ENCODE measurements at regions not wholly inside any gene's neighbourhood (a gene's known extent, or its start where the extent isn't known, plus 50 kb on each side); places are given as distances from the start of the nearest gene placed in this dataset.

DNA sequence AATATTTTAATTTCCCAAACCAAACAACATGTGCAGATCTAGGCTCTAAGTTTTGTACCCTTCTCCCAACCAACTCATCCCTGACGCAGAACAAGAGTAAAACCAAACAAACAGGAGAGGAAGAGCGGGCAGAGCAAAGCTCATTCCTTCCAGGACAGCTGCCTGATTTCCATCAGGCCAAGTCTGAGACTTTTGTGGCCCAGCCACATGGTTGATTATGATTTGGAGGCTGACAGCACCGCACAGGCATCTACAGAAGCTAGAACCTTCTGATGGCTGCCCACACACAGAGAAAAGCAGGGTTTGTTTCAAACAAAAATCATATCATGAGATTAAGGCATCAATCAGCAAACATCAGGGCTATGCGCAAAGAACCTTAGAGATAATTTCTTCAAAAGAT lies 262.6 kb downstream of the TNS1 start:
- Histone ChIP-seq H3K36me3 (replicated peaks in 1 of 2; ENCODE audit: control insufficient read depth in 1 of 2, insufficient read depth in 2 of 2, low read length in 2 of 2) (no peaks in the 10 kb centered on the region), H3K27me3 (ENCODE audit: control insufficient read depth in 2 of 2, insufficient read depth in 2 of 2, low read length in 2 of 2) (no peaks in the 10 kb centered on the region), H3K9me3 (replicated peaks in 1 of 2; ENCODE audit: control insufficient read depth in 1 of 2, insufficient read depth in 1 of 2, low read length in 2 of 2) (no peaks in the 10 kb centered on the region), H4K20me1 (ENCODE audit: insufficient read depth, low read length) (no peaks in the 10 kb centered on the region), H2AFZ (ENCODE audit: insufficient read depth, low read depth, low read length, poor library complexity, severe bottlenecking) (no peak overlapping the region), H3K27ac (ENCODE audit: low read depth in 1 of 2, low read length in 2 of 2) (no peak overlapping the region), H3K79me2 (ENCODE audit: insufficient read depth, low read length) (no peaks in the 10 kb centered on the region), H3K4me2 (replicated peaks; ENCODE audit: extremely low read depth, low read length, poor library complexity, severe bottlenecking) (no peak overlapping the region), H3K4me1 (ENCODE audit: control insufficient read depth in 1 of 2, insufficient read depth in 2 of 2, low read length in 2 of 2) (peaks cover 11% of the 10 kb centered on the region in 2 donors), H3K4me3 (replicated peaks in 1 of 3; ENCODE audit: low read depth in 2 of 3, low read length in 3 of 3) (no peak overlapping the region), H3K9ac (ENCODE audit: insufficient read depth, low read length, poor library complexity, severe bottlenecking) (no peak overlapping the region)
- TF ChIP-seq, protein P1, sequence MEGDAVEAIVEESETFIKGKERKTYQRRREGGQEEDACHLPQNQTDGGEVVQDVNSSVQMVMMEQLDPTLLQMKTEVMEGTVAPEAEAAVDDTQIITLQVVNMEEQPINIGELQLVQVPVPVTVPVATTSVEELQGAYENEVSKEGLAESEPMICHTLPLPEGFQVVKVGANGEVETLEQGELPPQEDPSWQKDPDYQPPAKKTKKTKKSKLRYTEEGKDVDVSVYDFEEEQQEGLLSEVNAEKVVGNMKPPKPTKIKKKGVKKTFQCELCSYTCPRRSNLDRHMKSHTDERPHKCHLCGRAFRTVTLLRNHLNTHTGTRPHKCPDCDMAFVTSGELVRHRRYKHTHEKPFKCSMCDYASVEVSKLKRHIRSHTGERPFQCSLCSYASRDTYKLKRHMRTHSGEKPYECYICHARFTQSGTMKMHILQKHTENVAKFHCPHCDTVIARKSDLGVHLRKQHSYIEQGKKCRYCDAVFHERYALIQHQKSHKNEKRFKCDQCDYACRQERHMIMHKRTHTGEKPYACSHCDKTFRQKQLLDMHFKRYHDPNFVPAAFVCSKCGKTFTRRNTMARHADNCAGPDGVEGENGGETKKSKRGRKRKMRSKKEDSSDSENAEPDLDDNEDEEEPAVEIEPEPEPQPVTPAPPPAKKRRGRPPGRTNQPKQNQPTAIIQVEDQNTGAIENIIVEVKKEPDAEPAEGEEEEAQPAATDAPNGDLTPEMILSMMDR (IDR thresholded peaks at IDR 0.05), result no peak
- H3K27me3 Mint-ChIP-seq (ENCODE audit: low read depth in 3 of 3), result peaks cover 0 to 4% (median 4%) of the 10 kb centered on the region in 3 donors
- peaks cover 18% of the 10 kb centered on the region for H3K4me1 Mint-ChIP-seq
- H3K4me3 Mint-ChIP-seq, result no peak overlapping the region
- intact Hi-C loops (cut with micrococcal nuclease), result no loop called here
- no peak overlapping the region for H3K27ac Mint-ChIP-seq
- WGBS (ENCODE audit: insufficient coverage), result 100% methylated on average over 1 of the region's 4 CpGs
- peaks cover 0 to 3% (median 0%) of the 10 kb centered on the region in 7 donors for H3K9me3 Mint-ChIP-seq
- DNase-seq, result no peak
- H3K36me3 Mint-ChIP-seq, result no peaks in the 10 kb centered on the region

DNA sequence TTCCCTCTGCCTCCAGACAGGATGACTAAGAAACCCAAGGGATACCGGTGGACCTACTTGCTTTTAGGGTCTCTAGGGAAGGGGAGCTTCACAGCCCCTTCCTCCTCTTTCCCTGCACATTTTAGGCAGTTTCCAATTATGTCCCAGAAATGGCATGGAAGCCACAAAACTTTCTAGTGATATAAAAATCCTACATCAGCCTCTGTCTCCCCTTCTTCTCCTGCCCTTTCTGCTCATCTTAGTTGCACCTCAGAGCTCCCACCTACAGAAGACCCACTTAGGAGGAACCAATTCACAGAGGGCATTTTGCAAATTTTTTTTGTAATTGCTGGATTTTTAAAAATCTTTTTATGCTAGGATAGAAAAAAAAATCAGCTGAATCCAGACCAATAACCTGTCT lies 263.1 kb downstream of the TNS1 start:
- no peak overlapping the region for H3K9ac ChIP-seq (ENCODE audit: insufficient read depth, low read length, poor library complexity, severe bottlenecking)
- TF ChIP-seq, protein P1 (IDR thresholded peaks at IDR 0.05), result no peak
- intact Hi-C loops (cut with micrococcal nuclease), result no loop called here
- no peak overlapping the region for H3K4me3 Mint-ChIP-seq
- H3K27me3 ChIP-seq (ENCODE audit: control insufficient read depth in 2 of 2, insufficient read depth in 2 of 2, low read length in 2 of 2), result no peaks in the 10 kb centered on the region
- H3K4me1 ChIP-seq (ENCODE audit: control insufficient read depth in 1 of 2, insufficient read depth in 2 of 2, low read length in 2 of 2), result peaks cover 11% of the 10 kb centered on the region in 2 donors
- no peak overlapping the region for H3K27ac ChIP-seq (ENCODE audit: low read depth in 1 of 2, low read length in 2 of 2)
- peaks cover 18% of the 10 kb centered on the region for H3K4me1 Mint-ChIP-seq
- no peak overlapping the region for H3K4me2 ChIP-seq (replicated peaks; ENCODE audit: extremely low read depth, low read length, poor library complexity, severe bottlenecking)
- H3K27ac Mint-ChIP-seq, result peak overlapping the region in 1 of 7 donors; percentile 5
- no peaks in the 10 kb centered on the region for H3K36me3 Mint-ChIP-seq
- H2AFZ ChIP-seq (ENCODE audit: insufficient read depth, low read depth, low read length, poor library complexity, severe bottlenecking), result no peak overlapping the region
- no peaks in the 10 kb centered on the region for H3K9me3 ChIP-seq (replicated peaks in 1 of 2; ENCODE audit: control insufficient read depth in 1 of 2, insufficient read depth in 1 of 2, low read length in 2 of 2)
- no peaks in the 10 kb centered on the region for H4K20me1 ChIP-seq (ENCODE audit: insufficient read depth, low read length)
- H3K27me3 Mint-ChIP-seq (ENCODE audit: low read depth in 3 of 3), result peaks cover 0 to 4% (median 2%) of the 10 kb centered on the region in 3 donors
- WGBS (ENCODE audit: insufficient coverage), result no CpG with 5 or more reads among the region's 1 CpG
- no peak for DNase-seq
- H3K9me3 Mint-ChIP-seq, result peaks cover 0 to 2% (median 0%) of the 10 kb centered on the region in 7 donors
- no peak overlapping the region for H3K4me3 ChIP-seq (replicated peaks in 1 of 3; ENCODE audit: low read depth in 2 of 3, low read length in 3 of 3)
- no peaks in the 10 kb centered on the region for H3K79me2 ChIP-seq (ENCODE audit: insufficient read depth, low read length)
- H3K36me3 ChIP-seq (replicated peaks in 1 of 2; ENCODE audit: control insufficient read depth in 1 of 2, insufficient read depth in 2 of 2, low read length in 2 of 2), result no peaks in the 10 kb centered on the region

Data from CD14-positive monocyte (primary cell).